Activated B cell treated with CpG ODN at 0.5 μM for 24 hours (primary cell): ENCODE measurements at regions not wholly inside any gene's neighbourhood (a gene's known extent, or its start where the extent isn't known, plus 50 kb on each side); places are given as distances from the start of the nearest gene placed in this dataset.

Source experiments
- ATAC-seq: fragments of 200-7000 bp; cut with Tn5 transposase; one replicate; pipeline ENCODE4 v1.10.0; 2021; ENCODE audit warnings: low read depth, mild to moderate bottlenecking, moderate library complexity
- CTCF ChIA-PET: fragments of 350-600 bp; sonication (Branson Sonifier 250); formaldehyde crosslinking; loops from one replicate; lab custom pipeline; 2021; ENCODE audit warnings: antibody characterized with exemption; lab: Charles Lee
- POLR2A ChIA-PET: fragments of 350-600 bp; sonication (Branson Sonifier 250); formaldehyde crosslinking; loops from one replicate; lab custom pipeline; 2021; ENCODE audit warnings: antibody characterized with exemption; lab: Charles Lee
- DNase-seq: peaks from one replicate; pipeline ENCODE4 v3.0.0; 2022
- H3K27ac Mint-ChIP-seq: one replicate; pipeline ENCODE4 v1.8.0; 2020; ENCODE audit warnings: mixed read lengths
- H3K27me3 Mint-ChIP-seq: one replicate; pipeline ENCODE4 v1.8.0; 2021; ENCODE audit warnings: mixed read lengths
- H3K36me3 Mint-ChIP-seq: one replicate; pipeline ENCODE4 v1.8.0; 2021; ENCODE audit warnings: low read depth, mixed read lengths
- H3K4me1 Mint-ChIP-seq: one replicate; pipeline ENCODE4 v1.8.0; 2021; ENCODE audit warnings: mixed read lengths
- H3K4me3 Mint-ChIP-seq: one replicate; pipeline ENCODE4 v1.8.0; 2020; ENCODE audit warnings: mild to moderate bottlenecking, mixed read lengths
- H3K9me3 Mint-ChIP-seq: one replicate; pipeline ENCODE4 v1.8.0; 2020; ENCODE audit warnings: mixed read lengths
- intact Hi-C: fragments of 100-400 bp; cut with micrococcal nuclease; formaldehyde crosslinking; loops from one replicate; pipeline ENCODE4 v1.15.1; 2024
- TF ChIP-seq, protein P1 (sequence below): fragments of 200-600 bp; IDR thresholded peaks from one replicate; pipeline ENCODE4 v1.8.0; 2022; ENCODE audit warnings: antibody characterized with exemption, mild to moderate bottlenecking

- TF ChIP-seq, protein P1, sequence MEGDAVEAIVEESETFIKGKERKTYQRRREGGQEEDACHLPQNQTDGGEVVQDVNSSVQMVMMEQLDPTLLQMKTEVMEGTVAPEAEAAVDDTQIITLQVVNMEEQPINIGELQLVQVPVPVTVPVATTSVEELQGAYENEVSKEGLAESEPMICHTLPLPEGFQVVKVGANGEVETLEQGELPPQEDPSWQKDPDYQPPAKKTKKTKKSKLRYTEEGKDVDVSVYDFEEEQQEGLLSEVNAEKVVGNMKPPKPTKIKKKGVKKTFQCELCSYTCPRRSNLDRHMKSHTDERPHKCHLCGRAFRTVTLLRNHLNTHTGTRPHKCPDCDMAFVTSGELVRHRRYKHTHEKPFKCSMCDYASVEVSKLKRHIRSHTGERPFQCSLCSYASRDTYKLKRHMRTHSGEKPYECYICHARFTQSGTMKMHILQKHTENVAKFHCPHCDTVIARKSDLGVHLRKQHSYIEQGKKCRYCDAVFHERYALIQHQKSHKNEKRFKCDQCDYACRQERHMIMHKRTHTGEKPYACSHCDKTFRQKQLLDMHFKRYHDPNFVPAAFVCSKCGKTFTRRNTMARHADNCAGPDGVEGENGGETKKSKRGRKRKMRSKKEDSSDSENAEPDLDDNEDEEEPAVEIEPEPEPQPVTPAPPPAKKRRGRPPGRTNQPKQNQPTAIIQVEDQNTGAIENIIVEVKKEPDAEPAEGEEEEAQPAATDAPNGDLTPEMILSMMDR, result no peak
Measured at GRCh38 chr5:147046281-147046680, 167.7 kb upstream of the PPP2R2B start.

DNA sequence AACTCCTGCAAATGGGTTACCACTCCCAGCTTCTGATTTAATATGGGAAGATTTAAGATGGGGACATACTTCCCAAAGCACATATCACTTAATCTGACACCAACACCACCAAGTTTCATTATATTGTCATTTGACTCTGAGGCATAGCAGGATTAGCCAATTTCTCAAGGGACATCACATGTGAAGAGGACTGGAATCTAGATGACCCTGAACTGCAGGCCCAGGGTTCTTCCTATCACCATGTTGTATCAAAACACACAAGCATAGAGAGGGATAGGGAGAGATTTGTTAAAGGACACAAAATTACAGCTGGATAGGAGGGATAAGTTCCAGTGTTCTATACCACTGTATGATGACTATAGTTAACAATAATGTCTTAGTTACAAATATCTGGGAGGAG lies 168.3 kb upstream of the PPP2R2B start:
- Mint-ChIP-seq H3K36me3 (no peaks in the 10 kb centered on the region), H3K27me3 (peaks cover 2% of the 10 kb centered on the region), H3K4me1 (no peaks in the 10 kb centered on the region), H3K4me3 (no peak overlapping the region), H3K27ac (no peak overlapping the region), H3K9me3 (no peaks in the 10 kb centered on the region)
- POLR2A ChIA-PET, result no interaction called here
- DNase-seq (no peak), ATAC-seq (no peak)
- CTCF ChIA-PET, result no interaction called here
- intact Hi-C loops, result no loop called here
- TF ChIP-seq, protein P1, result no peak

More at GRCh38 chr5:147046281-147046680, 167.7 kb upstream of the PPP2R2B start:
- Mint-ChIP-seq H3K9me3 (no peaks in the 10 kb centered on the region), H3K36me3 (no peaks in the 10 kb centered on the region), H3K4me1 (no peaks in the 10 kb centered on the region), H3K4me3 (no peak overlapping the region), H3K27me3 (peaks cover 2% of the 10 kb centered on the region), H3K27ac (no peak overlapping the region)
- DNase-seq, result no peak
- ChIA-PET POLR2A (no interaction called here), CTCF (no interaction called here)
- ATAC-seq, result no peak
- intact Hi-C loops, result no loop called here

DNA sequence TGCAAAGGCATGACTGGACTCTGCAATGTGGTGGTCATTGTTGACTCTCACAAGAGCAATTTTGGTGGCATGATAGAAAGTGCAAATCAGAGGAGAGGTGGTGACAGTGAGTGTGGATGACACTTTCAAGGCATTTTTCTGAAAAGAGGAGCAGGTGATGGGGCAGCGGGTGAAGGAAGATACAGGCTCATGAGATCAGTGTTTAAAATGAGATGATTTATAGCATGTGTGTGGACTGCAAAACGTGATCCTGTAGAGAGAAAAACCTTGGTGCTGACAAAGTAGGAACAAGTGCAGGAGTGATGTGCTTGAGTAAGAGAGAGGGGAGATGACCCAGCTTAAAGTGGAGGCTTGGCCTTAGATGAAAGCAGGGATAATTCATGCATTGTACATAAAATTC lies 171.2 kb upstream of the PPP2R2B start:
- no peak overlapping the region for H3K4me3 Mint-ChIP-seq
- H3K9me3 Mint-ChIP-seq, result no peaks in the 10 kb centered on the region
- POLR2A ChIA-PET, result no interaction called here
- H3K27ac Mint-ChIP-seq, result no peak overlapping the region
- DNase-seq, result no peak
- intact Hi-C loops, result no loop called here
- no peaks in the 10 kb centered on the region for H3K27me3 Mint-ChIP-seq
- TF ChIP-seq, protein P1, result no peak
- H3K36me3 Mint-ChIP-seq, result no peaks in the 10 kb centered on the region
- ATAC-seq, result no peak
- no peaks in the 10 kb centered on the region for H3K4me1 Mint-ChIP-seq
- CTCF ChIA-PET, result no interaction called here

- no peak overlapping the region for H3K27ac Mint-ChIP-seq
- DNase-seq, result no peak
- ChIA-PET CTCF (no interaction called here), POLR2A (no interaction called here)
- no peak overlapping the region for H3K4me3 Mint-ChIP-seq
- no peaks in the 10 kb centered on the region for H3K27me3 Mint-ChIP-seq
- H3K4me1 Mint-ChIP-seq, result no peaks in the 10 kb centered on the region
- TF ChIP-seq, protein P1, result no peak
- no peaks in the 10 kb centered on the region for H3K36me3 Mint-ChIP-seq
- H3K9me3 Mint-ChIP-seq, result no peaks in the 10 kb centered on the region
- intact Hi-C loops, result no loop called here
- ATAC-seq, result no peak
Measured at GRCh38 chr5:147050172-147050571, 171.6 kb upstream of the PPP2R2B start.

- intact Hi-C loops, result no loop called here
- ChIA-PET CTCF (no interaction called here), POLR2A (no interaction called here)
- no peaks in the 10 kb centered on the region for H3K9me3 Mint-ChIP-seq
- no peak overlapping the region for H3K4me3 Mint-ChIP-seq
- no peaks in the 10 kb centered on the region for H3K27me3 Mint-ChIP-seq
- TF ChIP-seq, protein P1, result no peak
- H3K27ac Mint-ChIP-seq, result no peak overlapping the region
- no peaks in the 10 kb centered on the region for H3K36me3 Mint-ChIP-seq
- no peaks in the 10 kb centered on the region for H3K4me1 Mint-ChIP-seq
- DNase-seq (no peak), ATAC-seq (no peak)
Measured at GRCh38 chr5:147051193-147051592, 172.6 kb upstream of the PPP2R2B start.
